Stimulated activated naive CD8-positive, alpha-beta T cell treated with anti-CD3 and anti-CD28 coated beads, Interleukin-15, Interleukin-2, amounts not matched to agents 100 ng/mL and 50 ng/mL, for 24 hours (primary cell): ENCODE measurements at regions not wholly inside any gene's neighbourhood (a gene's known extent, or its start where the extent isn't known, plus 50 kb on each side); places are given as distances from the start of the nearest gene placed in this dataset.

Experiments
- H3K27ac Mint-ChIP-seq: one replicate; pipeline ENCODE4 v1.8.0; 2021; ENCODE audit warnings: mild to moderate bottlenecking, mixed read lengths
- H3K27me3 Mint-ChIP-seq: one replicate; pipeline ENCODE4 v1.8.0; 2021; ENCODE audit warnings: mixed read lengths
- H3K36me3 Mint-ChIP-seq: one replicate; pipeline ENCODE4 v1.8.0; 2021; ENCODE audit warnings: low read depth, mixed read lengths
- H3K4me1 Mint-ChIP-seq: one replicate; pipeline ENCODE4 v1.8.0; 2021; ENCODE audit warnings: low read depth, mixed read lengths
- H3K4me3 Mint-ChIP-seq: one replicate; pipeline ENCODE4 v1.8.0; 2021; ENCODE audit warnings: mild to moderate bottlenecking, mixed read lengths
- H3K9me3 Mint-ChIP-seq: one replicate; pipeline ENCODE4 v1.8.0; 2021; ENCODE audit warnings: mixed read lengths

DNA sequence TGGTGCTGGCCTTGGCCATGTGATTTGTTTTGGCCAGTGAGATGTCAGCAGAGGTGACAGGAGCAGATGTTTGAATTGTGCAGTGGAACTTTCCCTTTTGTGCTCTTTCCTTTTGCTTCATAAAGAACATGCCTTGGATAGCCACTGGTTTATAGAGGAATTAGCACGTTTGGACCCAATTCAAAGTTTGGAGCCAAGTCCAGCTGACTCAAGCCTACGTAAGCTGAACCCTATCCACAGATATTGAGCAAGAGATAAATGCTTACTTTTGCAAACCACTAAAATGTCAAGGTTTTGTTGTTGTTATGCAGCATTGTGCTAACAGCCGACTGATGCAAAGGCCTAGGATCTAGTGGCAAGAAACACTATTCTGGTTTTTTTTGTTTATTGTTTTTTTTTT is 230.9 kb upstream of the CITED2 start:
- H3K9me3 Mint-ChIP-seq, result no peaks in the 10 kb centered on the region

DNA sequence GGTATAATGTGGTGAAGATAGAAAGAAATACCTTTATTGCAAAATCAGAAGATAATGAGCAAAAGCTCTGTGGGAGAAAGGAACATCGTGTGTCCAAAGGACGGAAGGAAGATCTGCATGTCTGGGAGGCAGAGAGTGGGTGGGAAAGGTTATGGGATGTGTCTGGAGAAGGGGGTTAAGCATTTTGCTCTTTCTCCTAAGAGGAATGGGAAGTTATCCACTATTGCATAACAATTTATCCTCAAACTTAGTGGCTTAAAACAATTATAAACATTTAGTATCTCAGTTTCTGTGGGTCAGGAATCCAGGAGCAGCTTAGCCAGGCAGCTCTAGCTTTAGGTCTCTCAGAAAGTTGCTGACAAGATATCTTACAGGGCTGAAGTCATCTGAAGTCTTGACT is 229.1 kb upstream of the CITED2 start:
- Mint-ChIP-seq H3K27me3 (peaks cover 8% of the 10 kb centered on the region), H3K4me1 (peaks cover 14% of the 10 kb centered on the region), H3K4me3 (no peak overlapping the region), H3K9me3 (no peaks in the 10 kb centered on the region), H3K36me3 (no peaks in the 10 kb centered on the region), H3K27ac (no peak overlapping the region)

More for the DNA sequence above, 230.9 kb upstream of the CITED2 start:
- peaks cover 15% of the 10 kb centered on the region for H3K27me3 Mint-ChIP-seq
- no peaks in the 10 kb centered on the region for H3K36me3 Mint-ChIP-seq
- H3K27ac Mint-ChIP-seq, result no peak overlapping the region
- no peak overlapping the region for H3K4me3 Mint-ChIP-seq
- peaks cover 21% of the 10 kb centered on the region for H3K4me1 Mint-ChIP-seq

- H3K4me1 Mint-ChIP-seq, result peaks cover 13% of the 10 kb centered on the region
Measured at GRCh38 chr6:139602577-139602976, 228.1 kb upstream of the CITED2 start.

GRCh38 chr6:139600919-139601475 is 226.5 kb upstream of the CITED2 start:
- Mint-ChIP-seq H3K27me3 (no peaks in the 10 kb centered on the region), H3K27ac (peak overlapping the region; percentile 36), H3K36me3 (no peaks in the 10 kb centered on the region), H3K4me3 (no peak overlapping the region), H3K4me1 (peaks cover 13% of the 10 kb centered on the region), H3K9me3 (no peaks in the 10 kb centered on the region)

More at GRCh38 chr6:139602577-139602976, 228.1 kb upstream of the CITED2 start:
- Mint-ChIP-seq H3K36me3 (no peaks in the 10 kb centered on the region), H3K9me3 (no peaks in the 10 kb centered on the region), H3K4me3 (no peak overlapping the region), H3K27me3 (peaks cover 4% of the 10 kb centered on the region), H3K27ac (no peak overlapping the region)

- peaks cover 13% of the 10 kb centered on the region for H3K4me1 Mint-ChIP-seq
- H3K4me3 Mint-ChIP-seq, result no peak overlapping the region
- H3K36me3 Mint-ChIP-seq, result no peaks in the 10 kb centered on the region
- H3K27ac Mint-ChIP-seq, result peak overlapping the region; percentile 41
- no peaks in the 10 kb centered on the region for H3K27me3 Mint-ChIP-seq
- H3K9me3 Mint-ChIP-seq, result no peaks in the 10 kb centered on the region
Measured at GRCh38 chr6:139600343-139600742, 225.9 kb upstream of the CITED2 start.

DNA sequence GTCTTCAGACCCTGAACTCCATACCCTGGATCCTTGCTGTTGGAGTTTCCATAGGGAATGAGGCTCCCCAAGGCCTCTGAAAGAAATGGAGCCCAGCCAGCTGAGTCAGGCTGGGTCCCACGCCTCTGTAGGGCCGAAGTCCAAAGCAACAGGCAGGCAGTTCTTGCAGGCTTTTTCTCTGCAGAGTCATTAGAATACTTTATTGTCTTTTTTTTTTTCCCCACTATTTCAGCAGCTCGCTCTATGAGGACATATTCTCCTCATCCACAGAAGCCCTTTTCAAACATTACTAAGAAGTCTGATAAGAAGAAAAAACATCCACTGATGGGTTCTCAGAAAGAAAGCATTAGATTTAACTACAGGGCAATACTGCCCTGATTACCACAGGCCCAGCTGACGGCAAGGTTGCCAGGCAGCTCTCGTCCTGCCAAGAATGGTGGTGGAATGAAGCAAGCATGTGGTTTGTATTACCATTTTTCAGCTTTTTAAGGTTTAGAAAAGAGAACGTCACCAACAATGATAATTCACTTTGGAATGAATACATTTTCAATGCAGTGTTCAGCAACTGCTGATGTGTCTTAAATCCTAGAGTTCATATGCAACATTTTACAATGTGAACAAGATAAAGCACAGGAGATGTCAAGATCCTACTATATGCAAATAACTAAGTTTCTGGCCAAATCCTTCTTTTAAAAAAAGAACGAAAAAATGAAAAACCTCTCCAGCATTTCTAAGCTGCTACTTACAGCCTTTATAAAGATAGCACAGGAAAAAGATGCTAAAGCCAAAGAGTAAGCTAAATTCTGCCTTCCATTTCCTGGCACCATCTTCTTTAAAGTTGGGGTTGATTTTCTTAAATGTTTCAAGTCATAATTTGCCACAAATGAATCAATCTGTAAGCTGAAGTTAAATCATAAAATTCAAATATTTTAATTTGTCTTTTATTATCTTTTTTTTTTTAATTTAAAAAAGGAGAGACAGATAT is 223.6 kb upstream of the CITED2 start:
- peaks cover 16% of the 10 kb centered on the region for H3K4me1 Mint-ChIP-seq
- no peak overlapping the region for H3K27ac Mint-ChIP-seq
- H3K4me3 Mint-ChIP-seq, result no peak overlapping the region
- H3K9me3 Mint-ChIP-seq, result no peaks in the 10 kb centered on the region
- no peaks in the 10 kb centered on the region for H3K27me3 Mint-ChIP-seq
- no peaks in the 10 kb centered on the region for H3K36me3 Mint-ChIP-seq

- no peak overlapping the region for H3K27ac Mint-ChIP-seq
Measured at GRCh38 chr6:139597087-139597763, 222.8 kb upstream of the CITED2 start.

DNA sequence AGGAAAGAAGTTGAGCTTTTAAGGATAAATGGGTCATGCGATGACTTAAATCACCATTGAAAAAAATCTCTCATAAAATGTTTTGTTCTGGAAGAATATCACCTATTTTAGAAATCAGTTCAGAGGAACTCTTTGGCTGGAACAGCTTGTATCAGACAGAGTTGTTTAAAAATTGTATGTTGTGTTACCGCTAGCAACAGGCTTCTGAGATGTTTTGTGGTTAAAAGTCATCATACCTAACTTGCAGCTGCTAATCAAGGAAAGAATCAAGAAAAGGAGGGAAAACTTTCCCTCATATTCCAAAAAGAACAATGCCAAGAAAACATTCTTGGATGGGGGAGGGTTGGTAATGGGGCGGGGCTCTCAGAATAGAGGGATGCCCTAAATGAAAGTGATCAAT is 220.7 kb upstream of the CITED2 start:
- Mint-ChIP-seq H3K27ac (no peak overlapping the region), H3K36me3 (no peaks in the 10 kb centered on the region)

More at GRCh38 chr6:139597087-139597763, 222.8 kb upstream of the CITED2 start:
- no peaks in the 10 kb centered on the region for H3K36me3 Mint-ChIP-seq
- peaks cover 4% of the 10 kb centered on the region for H3K27me3 Mint-ChIP-seq
- no peaks in the 10 kb centered on the region for H3K9me3 Mint-ChIP-seq
- peaks cover 16% of the 10 kb centered on the region for H3K4me1 Mint-ChIP-seq
- no peak overlapping the region for H3K4me3 Mint-ChIP-seq

GRCh38 chr6:139594333-139594965 is 220.0 kb upstream of the CITED2 start:
- Mint-ChIP-seq H3K9me3 (no peaks in the 10 kb centered on the region), H3K4me1 (peaks cover 12% of the 10 kb centered on the region), H3K27ac (no peak overlapping the region), H3K4me3 (no peak overlapping the region), H3K27me3 (peaks cover 20% of the 10 kb centered on the region), H3K36me3 (no peaks in the 10 kb centered on the region)

More for the DNA sequence above, 220.7 kb upstream of the CITED2 start:
- Mint-ChIP-seq H3K9me3 (no peaks in the 10 kb centered on the region), H3K27me3 (peaks cover 16% of the 10 kb centered on the region), H3K4me1 (peaks cover 9% of the 10 kb centered on the region), H3K4me3 (no peak overlapping the region)

- H3K4me1 Mint-ChIP-seq, result peaks cover 12% of the 10 kb centered on the region
- no peak overlapping the region for H3K27ac Mint-ChIP-seq
Measured at GRCh38 chr6:139593081-139593480, 218.6 kb upstream of the CITED2 start.

GRCh38 chr6:139592011-139592410 is 217.6 kb upstream of the CITED2 start:
- Mint-ChIP-seq H3K9me3 (no peaks in the 10 kb centered on the region), H3K27ac (no peak overlapping the region), H3K4me3 (no peak overlapping the region), H3K4me1 (peaks cover 12% of the 10 kb centered on the region), H3K27me3 (peaks cover 30% of the 10 kb centered on the region), H3K36me3 (no peaks in the 10 kb centered on the region)

More at GRCh38 chr6:139593081-139593480, 218.6 kb upstream of the CITED2 start:
- Mint-ChIP-seq H3K9me3 (no peaks in the 10 kb centered on the region), H3K36me3 (no peaks in the 10 kb centered on the region), H3K4me3 (no peak overlapping the region), H3K27me3 (peaks cover 30% of the 10 kb centered on the region)

DNA sequence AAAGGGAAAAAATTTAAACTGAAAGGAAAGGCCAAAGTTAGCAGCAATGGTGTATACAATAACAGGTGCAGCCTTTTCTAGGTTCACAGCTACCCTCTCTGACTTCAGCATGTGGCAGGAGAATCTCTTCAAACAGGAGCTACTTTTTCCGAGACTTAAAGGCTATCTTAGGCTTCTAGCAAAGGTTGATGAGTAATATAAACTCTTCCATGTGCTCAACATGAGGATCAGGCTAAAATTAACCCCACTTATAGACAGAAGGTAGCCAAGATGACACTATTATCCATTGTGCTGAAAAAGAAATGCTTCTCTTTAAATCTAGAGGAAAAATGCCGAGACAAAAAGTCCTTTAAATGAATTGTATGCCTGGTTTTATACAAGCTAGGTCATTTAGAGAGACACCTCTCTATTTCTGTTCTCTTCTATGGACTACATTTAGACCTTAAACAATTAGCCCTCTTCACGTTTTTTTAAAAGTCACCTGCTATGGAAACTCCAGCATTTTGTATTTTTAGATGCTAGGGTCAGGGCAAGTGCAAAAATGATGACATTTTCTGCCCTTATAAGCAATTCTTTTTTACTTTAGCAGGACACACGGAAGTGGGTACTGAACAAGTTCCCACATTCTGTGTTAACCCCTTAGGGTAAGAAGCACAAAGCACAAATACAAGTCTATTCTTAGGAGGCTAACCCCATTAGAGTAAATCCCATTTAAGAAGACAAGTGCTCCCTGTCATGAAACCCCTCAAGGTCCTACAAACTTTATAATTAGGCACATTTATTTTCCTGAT is 216.8 kb upstream of the CITED2 start:
- no peaks in the 10 kb centered on the region for H3K36me3 Mint-ChIP-seq
- H3K27ac Mint-ChIP-seq, result no peak overlapping the region
- no peaks in the 10 kb centered on the region for H3K9me3 Mint-ChIP-seq
- peaks cover 12% of the 10 kb centered on the region for H3K4me1 Mint-ChIP-seq
- no peak overlapping the region for H3K4me3 Mint-ChIP-seq
- H3K27me3 Mint-ChIP-seq, result peaks cover 30% of the 10 kb centered on the region

- no peak overlapping the region for H3K4me3 Mint-ChIP-seq
- H3K36me3 Mint-ChIP-seq, result no peaks in the 10 kb centered on the region
- H3K9me3 Mint-ChIP-seq, result no peaks in the 10 kb centered on the region
- peaks cover 11% of the 10 kb centered on the region for H3K4me1 Mint-ChIP-seq
- H3K27me3 Mint-ChIP-seq, result peaks cover 30% of the 10 kb centered on the region
- H3K27ac Mint-ChIP-seq, result no peak overlapping the region
Measured at GRCh38 chr6:139590206-139590605, 215.8 kb upstream of the CITED2 start.
